ENCODE measurements at regions not wholly inside any gene's neighbourhood (a gene's known extent, or its start where the extent isn't known, plus 50 kb on each side); places are given as distances from the start of the nearest gene placed in this dataset.

- TF ChIP-seq POLR2AphosphoS5 (IDR thresholded peaks at IDR 0.05; ENCODE audit: insufficient read depth in 1 of 2, low read depth in 1 of 2) (no peak), CTCF (IDR thresholded peaks at IDR 0.05) (no peak)
Measured at GRCh38 chr20:55616367-55616766, 389.0 kb downstream of the CBLN4 start.

Measured in vagina (tissue), 2 donors.